ENCODE measurements at regions not wholly inside any gene's neighbourhood (a gene's known extent, or its start where the extent isn't known, plus 50 kb on each side); places are given as distances from the start of the nearest gene placed in this dataset.

DNA sequence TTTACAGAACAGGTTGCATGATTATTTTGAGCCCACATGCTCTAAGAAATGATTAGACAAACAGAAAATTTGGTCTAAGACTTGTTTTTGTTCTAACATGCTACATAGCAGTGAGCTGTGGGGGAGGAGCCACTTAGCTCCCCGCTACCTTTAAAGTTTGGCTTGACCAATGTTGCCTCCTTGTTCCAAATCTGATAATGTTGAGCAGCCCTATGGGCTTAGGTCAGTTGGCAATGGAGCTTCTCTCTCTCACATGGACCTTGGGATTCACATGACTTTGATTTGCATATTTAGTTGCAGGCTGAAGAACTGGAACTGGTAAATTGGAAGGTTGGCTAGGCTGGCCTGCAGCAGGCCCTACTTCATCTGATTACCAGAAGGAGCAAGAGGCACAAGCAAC is 116.4 kb downstream of the EBLN2 start:
- H3K27ac Mint-ChIP-seq (ENCODE audit: unreplicated experiment) = no peak overlapping the region
- ChIA-PET CTCF (no interaction called here), POLR2A (no interaction called here)
- no peaks in the 10 kb centered on the region for H3K9me3 Mint-ChIP-seq (ENCODE audit: unreplicated experiment)
- H3K27me3 ChIP-seq (replicated peaks; ENCODE audit: control insufficient read depth, insufficient read depth, low read length) = no peaks in the 10 kb centered on the region
- intact Hi-C loops (cut with micrococcal nuclease; ENCODE audit: unreplicated experiment) = no loop called here
- H3K4me1 ChIP-seq = no peaks in the 10 kb centered on the region
- BruUV-seq (replicated peaks) = no TSS peak
- H3K36me3 ChIP-seq (ENCODE audit: control insufficient read depth, insufficient read depth, low read length) = no peaks in the 10 kb centered on the region
- H3K36me3 Mint-ChIP-seq (ENCODE audit: insufficient read depth, unreplicated experiment) = no peaks in the 10 kb centered on the region
- H3K4me3 Mint-ChIP-seq (ENCODE audit: unreplicated experiment) = no peak overlapping the region
- peaks cover 5% of the 10 kb centered on the region for H3K4me1 Mint-ChIP-seq (ENCODE audit: low read depth, unreplicated experiment)
- no peak overlapping the region for H3K4me3 ChIP-seq (ENCODE audit: low read depth, low read length)
- no peaks in the 10 kb centered on the region for H3K9me3 ChIP-seq
- H3K27me3 Mint-ChIP-seq (ENCODE audit: insufficient read depth, unreplicated experiment) = no peaks in the 10 kb centered on the region
- no peak for DNase-seq
- TF ChIP-seq CTCF (IDR thresholded peaks at IDR 0.05; ENCODE audit: insufficient read depth in 1 of 2, low read depth in 1 of 2, low read length in 1 of 2, severe bottlenecking in 1 of 2, unreplicated experiment in 1 of 2) = no peak

DNA sequence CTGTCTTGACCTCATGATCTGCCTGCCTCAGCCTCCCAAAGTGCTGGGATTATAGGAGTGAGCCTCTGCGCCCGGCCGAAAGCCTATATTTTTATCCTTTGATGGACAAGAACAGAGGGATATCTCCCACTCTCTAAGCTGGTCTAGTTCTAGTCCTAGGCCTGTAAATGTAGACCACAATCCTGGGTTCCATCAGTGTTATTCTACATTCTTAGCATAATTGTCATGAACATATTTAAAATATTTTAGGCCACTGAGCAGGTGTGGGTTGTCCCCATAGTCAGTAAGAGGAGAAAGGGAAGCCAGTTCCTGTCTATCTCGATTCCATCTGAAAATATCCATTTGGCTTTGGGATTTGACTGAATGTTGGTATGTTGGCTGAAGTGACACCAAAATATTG is 118.1 kb downstream of the EBLN2 start:
- ChIA-PET POLR2A (no interaction called here), CTCF (interaction anchor here (1.0 kb wide), 1 partner anchor 78 kb away, joined by 3 read pairs; no protein-coding TSS in a partner anchor)
- Histone ChIP-seq H3K36me3 (ENCODE audit: control insufficient read depth, insufficient read depth, low read length) (no peaks in the 10 kb centered on the region), H3K27me3 (replicated peaks; ENCODE audit: control insufficient read depth, insufficient read depth, low read length) (no peaks in the 10 kb centered on the region), H3K4me1 (no peaks in the 10 kb centered on the region), H3K4me3 (ENCODE audit: low read depth, low read length) (no peak overlapping the region), H3K9me3 (no peaks in the 10 kb centered on the region)
- Mint-ChIP-seq H3K27ac (ENCODE audit: unreplicated experiment) (no peak overlapping the region), H3K4me3 (ENCODE audit: unreplicated experiment) (no peak overlapping the region), H3K36me3 (ENCODE audit: insufficient read depth, unreplicated experiment) (no peaks in the 10 kb centered on the region), H3K9me3 (ENCODE audit: unreplicated experiment) (no peaks in the 10 kb centered on the region), H3K27me3 (ENCODE audit: insufficient read depth, unreplicated experiment) (peaks cover 2% of the 10 kb centered on the region), H3K4me1 (ENCODE audit: low read depth, unreplicated experiment) (no peaks in the 10 kb centered on the region)
- intact Hi-C loops (cut with micrococcal nuclease; ENCODE audit: unreplicated experiment) = no loop called here
- no peak for DNase-seq
- BruUV-seq (replicated peaks) = no TSS peak
- TF ChIP-seq CTCF (IDR thresholded peaks at IDR 0.05; ENCODE audit: insufficient read depth in 1 of 2, low read depth in 1 of 2, low read length in 1 of 2, severe bottlenecking in 1 of 2, unreplicated experiment in 1 of 2) = no peak

GRCh38 chr3:73186741-73187140 is 125.3 kb downstream of the EBLN2 start:
- CTCF ChIA-PET = no interaction called here

More at GRCh38 chr3:73186741-73187140, 125.3 kb downstream of the EBLN2 start:
- H3K36me3 ChIP-seq (ENCODE audit: control insufficient read depth, insufficient read depth, low read length) = no peaks in the 10 kb centered on the region
- no TSS peak for BruUV-seq (replicated peaks)
- no peak for TF ChIP-seq CTCF (IDR thresholded peaks at IDR 0.05; ENCODE audit: insufficient read depth in 1 of 2, low read depth in 1 of 2, low read length in 1 of 2, severe bottlenecking in 1 of 2, unreplicated experiment in 1 of 2)
- Mint-ChIP-seq H3K4me3 (ENCODE audit: unreplicated experiment) (no peak overlapping the region), H3K27ac (ENCODE audit: unreplicated experiment) (no peak overlapping the region), H3K9me3 (ENCODE audit: unreplicated experiment) (no peaks in the 10 kb centered on the region), H3K27me3 (ENCODE audit: insufficient read depth, unreplicated experiment) (peaks cover 2% of the 10 kb centered on the region), H3K36me3 (ENCODE audit: insufficient read depth, unreplicated experiment) (no peaks in the 10 kb centered on the region), H3K4me1 (ENCODE audit: low read depth, unreplicated experiment) (no peaks in the 10 kb centered on the region)
- H3K4me3 ChIP-seq (ENCODE audit: low read depth, low read length) = no peak overlapping the region
- intact Hi-C loops (cut with micrococcal nuclease; ENCODE audit: unreplicated experiment) = no loop called here
- H3K4me1 ChIP-seq = no peaks in the 10 kb centered on the region
- POLR2A ChIA-PET = interaction anchor here (0.7 kb wide), 1 partner anchor 641 kb away, joined by 5 read pairs; no protein-coding TSS in a partner anchor
- no peaks in the 10 kb centered on the region for H3K9me3 ChIP-seq
- no peak for DNase-seq
- no peaks in the 10 kb centered on the region for H3K27me3 ChIP-seq (replicated peaks; ENCODE audit: control insufficient read depth, insufficient read depth, low read length)

All from Caco-2 (cell line).